Stimulated activated CD4-positive, alpha-beta T cell treated with anti-CD3 and anti-CD28 coated beads, TNF-alpha, amount 100 ng/mL, for 4 hours (primary cell): ENCODE measurements at regions not wholly inside any gene's neighbourhood (a gene's known extent, or its start where the extent isn't known, plus 50 kb on each side); places are given as distances from the start of the nearest gene placed in this dataset.
"Not testable (repeated sequence)": the region's sequence is repeated elsewhere in the genome, so short reads cannot be mapped to it uniquely, and the experiment has no call there.

ENCODE experiments used
- DNase-seq, 3 experiments: peaks; one replicate each; pipeline ENCODE4 v3.0.0-alpha.2; 2020; ENCODE audit warnings: low read depth in 3 of 3

DNA sequence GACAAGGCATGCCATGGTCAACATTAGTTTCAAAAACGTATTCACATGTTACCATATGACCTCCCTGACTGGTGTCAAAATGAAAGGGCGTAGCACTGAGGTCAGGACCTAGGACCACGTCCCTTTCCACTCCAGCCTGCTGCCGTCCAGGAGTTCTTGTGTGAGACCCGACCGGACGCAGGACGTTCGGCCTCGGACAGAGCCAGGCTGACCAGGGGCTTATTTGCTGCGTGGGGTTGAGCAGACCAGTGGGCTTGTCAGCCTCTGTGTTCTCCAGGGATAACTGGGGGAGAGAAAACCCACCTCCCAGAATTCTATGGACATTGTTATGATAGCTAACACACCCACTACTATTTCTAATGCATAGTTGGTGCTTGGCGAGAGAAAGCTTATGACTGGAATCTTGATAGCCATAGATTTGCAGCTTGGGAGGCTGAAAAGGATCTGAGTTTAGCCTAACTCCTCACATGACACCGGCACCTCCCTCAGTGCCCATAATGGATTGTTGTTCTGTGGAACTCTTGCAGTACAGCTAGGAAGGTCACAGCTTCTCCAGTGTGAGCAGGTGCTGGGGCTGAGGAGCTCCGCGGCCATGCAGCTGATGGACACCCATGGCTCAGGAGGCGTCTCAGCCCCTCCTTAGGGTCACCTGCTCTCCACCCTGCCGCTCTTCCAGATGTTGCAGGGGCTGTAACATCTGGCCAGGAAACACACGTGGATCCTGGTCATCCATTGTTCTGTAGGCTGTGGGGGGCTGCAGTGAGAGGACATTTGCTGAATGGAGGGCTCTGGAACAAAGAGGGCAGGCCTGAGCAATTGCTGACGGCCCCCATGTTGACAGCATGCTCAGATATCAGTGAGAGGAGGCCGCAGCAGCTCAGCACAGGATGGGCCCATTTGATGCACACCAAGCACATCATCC is 368.4 kb downstream of the IRX2 start:
- DNase-seq = no peak

DNA sequence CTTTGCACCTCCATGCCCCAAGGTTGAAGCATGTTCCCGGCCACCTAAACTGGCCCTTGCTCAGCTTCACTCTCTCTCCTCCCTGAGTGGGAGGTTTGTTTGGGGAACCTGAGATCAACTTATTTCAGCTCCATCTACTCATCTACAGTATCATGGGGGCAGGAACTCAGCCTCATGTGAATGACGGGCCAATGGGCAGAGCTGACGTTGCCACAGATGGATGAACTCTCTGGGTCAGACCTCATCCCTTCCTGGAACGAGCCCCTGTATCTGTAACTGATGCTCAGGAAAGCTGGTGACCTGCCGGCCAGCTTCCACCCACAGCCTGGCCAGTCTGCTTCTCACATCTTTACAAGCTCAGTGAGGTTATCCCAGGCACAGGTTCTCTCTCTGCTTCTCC is 369.6 kb downstream of the IRX2 start:
- DNase-seq = no peak

DNA sequence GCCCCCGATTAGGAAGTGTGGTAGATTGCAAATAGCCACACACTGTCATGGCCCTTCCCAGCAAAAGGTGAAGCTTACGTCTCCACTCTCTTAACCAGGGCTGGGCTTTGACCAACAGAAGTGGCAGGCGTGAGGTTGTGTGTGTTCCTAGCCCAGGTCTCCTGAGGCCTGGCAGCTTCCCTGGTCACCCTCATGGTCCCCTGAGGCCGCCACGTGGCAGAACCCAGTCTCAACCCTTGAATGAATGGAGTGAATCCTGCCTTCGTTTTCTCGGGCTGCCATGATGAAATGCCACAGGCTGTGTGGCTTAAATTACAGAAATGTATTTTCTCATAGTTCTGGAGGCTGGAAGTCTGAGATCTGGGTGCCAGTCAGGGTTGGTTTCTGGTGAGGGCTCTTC is 370.4 kb downstream of the IRX2 start:
- no peak for DNase-seq

DNA sequence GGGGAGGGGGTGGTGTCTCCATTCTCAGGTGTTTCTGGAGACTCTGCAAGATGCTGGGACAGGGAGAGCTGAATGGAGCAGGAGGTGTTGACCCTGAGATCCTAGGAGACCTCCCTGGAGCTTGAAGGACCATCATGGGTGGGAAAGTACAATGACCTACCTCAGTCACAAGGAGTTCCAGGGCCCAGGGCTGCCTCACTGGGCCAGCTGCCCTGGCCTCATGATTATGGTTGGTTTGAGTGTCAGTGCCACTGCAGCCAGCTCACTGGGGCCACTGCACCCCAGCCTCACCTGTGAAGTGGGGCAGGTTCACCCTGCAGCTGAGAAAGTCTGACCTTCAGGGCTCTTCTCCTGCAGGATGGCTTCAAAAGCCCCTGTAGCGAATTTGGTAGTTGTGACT is 372.5 kb downstream of the IRX2 start:
- no peak for DNase-seq

DNA sequence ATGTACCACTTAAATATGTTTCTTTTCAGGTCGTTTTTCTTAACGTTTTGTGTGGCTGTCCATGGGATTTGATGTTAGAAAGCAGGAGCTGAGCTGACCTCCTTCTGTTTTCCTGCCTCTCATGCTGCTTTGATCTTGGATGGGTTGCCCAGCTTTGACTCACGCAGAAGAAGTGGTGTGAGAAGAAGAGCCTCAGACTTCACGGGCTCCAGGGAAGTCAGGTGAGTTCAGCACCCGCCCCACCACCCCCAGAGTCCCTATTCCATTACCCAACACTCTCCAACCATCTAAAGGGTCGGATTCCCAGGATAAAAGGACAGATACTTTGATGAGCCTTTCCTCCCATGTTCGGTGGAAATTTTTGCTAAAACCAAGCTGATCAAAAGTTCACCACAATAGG is 373.4 kb downstream of the IRX2 start:
- no peak for DNase-seq

DNA sequence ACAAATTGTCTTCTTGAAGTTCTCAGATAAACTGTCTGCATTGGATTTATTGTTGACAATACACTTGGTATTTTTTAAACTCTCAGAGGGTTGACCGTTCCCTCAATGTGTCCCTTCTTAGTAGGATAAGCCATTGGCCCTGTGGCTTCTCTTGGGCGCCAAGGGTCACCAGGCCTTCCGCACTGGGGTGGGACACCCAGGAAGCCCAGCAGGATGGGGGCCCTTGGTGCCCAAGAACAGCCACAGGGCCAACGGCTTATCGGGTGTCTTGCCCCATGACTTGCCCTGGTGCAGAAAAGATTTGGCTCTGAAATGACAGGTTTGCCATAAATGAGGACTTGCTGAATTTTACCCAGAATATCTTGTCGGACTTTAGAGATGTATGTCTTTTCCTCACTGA is 375.0 kb downstream of the IRX2 start:
- no peak for DNase-seq

DNA sequence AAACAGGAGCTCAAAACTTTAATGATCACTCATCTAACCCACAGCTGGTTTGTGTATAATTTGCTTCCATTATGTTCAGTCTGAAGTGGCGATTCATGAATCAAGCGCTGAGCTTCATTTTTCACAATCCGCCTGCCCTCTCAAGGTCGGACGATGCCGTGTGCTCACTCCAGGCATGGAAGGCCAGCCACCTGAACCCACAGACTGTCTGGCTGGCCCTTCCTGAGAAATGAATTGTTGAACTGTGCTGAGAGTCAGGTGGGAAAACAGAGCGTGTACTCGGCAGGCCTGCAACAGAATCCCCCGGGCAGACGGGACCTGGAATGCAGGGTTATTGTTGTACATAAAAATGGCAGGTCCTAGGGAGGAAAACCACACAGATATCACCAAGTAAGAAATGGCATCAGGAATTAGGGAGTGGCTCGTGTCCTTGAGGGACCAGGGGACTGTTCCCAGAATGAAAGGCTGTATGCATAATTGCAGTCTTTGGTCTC is 375.7 kb downstream of the IRX2 start:
- DNase-seq = no peak

DNA sequence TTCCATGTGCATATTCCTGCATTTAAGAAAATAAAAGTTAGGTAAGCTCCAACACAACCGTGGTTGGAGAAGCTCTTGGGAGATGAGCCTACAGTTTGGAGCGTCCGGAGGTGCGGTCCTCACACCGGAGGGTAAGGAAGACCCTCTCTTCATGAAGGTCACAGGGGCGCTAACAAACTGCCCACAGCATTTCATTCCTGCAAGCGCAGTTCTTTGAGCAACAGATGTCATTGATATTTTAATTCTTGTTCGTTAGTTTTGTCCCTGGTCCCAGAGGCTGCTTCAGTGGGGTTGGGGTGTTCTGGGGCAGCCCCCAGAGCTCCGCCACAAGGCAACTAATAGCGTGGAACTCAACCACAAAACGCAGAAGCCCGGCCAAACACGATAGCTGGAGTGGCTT is 376.2 kb downstream of the IRX2 start:
- DNase-seq = no peak

DNA sequence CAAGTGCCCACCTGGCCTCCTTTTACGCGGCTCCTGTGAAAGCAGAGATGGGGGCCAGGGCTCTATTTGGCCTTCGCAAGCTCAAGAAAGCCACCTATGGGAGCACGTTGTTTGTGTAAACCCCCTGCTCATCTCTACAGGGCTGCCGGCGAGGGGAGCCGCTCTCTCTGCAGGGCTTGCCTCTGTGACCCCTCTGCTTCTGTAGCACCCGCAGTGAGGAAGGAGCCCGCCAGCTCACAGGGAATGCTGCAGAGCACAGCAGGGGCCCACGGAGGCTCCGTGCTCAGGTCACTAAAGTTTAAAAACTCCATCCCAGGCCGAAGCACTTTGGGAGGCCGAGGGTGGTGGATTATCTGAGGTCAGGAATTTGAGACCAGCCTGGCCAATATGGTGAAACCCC is 376.8 kb downstream of the IRX2 start:
- DNase-seq = no peak

DNA sequence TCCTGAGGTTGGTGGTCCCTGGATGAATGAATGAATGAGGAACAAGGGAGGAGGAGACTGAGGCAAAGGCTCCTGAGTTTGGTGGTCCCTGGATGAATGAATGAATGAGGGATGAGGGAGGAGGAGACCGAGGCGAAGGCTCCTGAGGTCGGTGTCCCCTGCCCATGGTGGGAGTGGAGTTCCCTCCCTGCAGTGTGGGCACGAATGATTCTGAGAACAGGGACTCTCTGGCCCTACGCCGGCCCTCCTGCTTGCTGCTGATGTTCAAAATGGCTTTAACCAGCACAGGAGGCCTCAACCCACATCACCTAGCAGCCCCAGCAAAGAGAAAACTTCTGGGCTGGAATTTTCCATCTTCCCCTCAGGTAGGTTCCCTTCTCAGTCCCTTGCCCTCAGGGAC is 377.8 kb downstream of the IRX2 start:
- no peak for DNase-seq

DNA sequence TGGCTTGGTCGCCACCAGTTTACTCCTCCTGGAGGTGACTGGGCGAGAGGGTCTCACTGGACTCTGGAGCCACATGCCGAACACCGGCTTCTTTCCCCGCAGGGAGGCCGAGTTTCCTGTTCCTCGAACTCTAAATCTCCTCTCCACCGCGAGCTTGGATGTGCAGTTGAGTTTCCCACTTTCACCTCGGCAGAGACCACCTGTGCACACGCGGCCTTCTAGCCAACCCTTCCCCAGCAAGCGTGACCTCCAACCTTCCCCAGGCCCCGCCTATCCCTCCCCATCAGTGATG is 380.1 kb downstream of the IRX2 start:
- DNase-seq = no peak

DNA sequence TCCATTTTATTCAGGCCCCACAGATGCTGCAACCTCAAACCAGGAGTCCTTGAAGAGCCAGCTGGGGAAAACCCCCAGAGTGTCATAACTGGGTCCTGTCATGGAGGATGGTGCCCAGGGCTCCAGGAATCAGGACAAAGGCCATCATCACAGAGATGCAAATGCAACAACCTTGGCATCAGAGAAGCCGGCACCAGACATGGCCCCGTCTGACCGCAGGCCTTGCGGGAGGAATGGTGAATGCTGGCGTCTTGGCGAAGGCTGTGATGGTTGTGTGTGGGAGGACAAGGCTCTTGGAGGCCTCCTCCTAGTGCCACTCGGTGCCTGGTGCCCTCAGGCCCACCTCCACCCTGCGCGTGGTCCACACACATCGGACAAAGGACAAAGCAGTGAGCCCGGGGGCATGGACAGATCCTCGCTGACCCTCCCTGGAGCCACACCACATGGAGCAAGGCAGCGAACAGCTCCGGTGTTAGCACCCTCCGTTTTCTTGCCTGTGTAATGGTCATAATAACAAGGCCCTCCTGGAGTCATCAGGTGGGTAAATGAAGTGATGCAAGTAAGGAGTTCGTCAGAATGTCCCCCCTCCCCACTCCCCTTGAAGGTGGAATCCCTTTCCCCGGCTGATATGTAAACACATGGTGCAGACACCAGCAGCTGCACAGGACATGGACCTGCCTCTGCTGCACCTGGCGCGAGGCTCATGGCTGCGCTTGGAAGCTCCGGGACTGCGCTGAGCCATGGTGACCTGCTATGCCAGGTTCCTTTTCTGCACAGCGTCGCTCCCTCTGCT is 380.7 kb downstream of the IRX2 start:
- DNase-seq = no peak

DNA sequence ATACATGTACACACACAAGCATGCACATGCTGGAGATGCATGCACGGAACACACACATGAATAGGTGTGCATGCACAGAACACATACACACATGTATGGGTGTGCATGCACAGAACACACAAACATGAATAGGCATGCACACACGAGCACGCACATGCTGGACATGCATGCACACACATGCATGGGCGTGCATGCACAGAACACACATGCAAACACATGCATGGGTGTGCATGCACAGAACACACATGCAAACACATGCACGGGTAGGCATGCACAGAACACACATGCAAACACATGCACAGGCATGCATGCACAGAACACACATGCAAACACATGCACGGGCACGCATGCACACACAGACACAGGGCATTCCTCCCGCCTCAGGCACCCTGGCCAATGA is 382.3 kb downstream of the IRX2 start:
- DNase-seq = no peak

DNA sequence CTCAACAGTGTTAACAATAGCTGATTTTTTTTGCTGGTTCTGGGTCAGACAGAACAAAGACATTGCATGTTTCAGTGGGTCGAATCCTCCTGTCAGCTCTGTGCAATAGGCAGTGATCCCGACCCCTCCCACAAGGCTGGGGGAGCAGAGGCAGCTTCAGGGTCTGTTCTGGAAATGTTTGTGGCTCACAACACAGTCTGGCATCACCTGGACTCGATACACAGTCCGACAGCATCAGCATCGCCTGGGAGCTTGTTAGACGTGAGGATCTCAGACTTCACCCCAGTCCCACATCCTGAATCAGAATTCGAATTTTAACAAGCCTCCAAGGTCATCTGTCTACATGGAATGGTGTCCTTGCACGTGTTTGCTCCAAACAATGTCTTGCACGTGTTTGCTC is 384.7 kb downstream of the IRX2 start:
- no peak for DNase-seq

DNA sequence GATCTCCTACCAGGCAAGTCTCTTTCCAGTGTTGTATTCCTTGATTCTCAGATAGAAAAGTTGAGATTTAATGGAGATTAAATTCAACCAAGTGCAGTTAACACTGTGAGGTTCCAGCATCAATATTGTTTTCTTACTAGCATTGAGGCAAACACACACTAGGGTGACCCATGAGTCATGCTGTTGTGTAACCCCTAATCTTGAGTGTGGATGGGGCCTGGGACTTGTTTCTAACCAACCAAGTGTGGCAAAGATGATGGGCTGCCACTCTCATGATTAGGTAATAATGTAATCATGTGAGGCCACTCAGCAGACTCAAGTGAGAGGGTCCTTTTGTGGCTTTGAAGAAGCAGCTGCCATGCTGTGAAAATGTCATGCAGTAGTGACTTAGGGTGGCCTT is 394.2 kb downstream of the IRX2 start:
- DNase-seq = no peak

DNA sequence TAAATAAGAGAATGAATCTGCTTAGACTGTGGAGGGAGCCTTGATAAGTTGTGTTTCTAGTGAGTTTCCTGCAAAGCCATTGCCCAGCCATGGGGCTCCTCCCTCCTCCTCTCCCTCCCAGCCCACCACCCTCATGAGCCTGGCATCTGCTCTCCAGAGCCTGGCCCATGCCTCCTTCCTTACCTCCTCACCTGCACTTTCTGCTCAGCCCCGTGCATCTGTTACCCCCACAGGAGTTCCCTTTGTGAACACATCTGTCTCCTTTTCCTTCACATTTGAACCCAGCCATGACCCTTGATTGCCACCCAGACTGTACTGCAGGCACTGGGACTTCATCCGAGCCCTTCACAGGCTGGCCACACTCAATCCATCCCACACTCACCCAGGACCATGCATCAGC is 395.6 kb downstream of the IRX2 start:
- no peak for DNase-seq

DNA sequence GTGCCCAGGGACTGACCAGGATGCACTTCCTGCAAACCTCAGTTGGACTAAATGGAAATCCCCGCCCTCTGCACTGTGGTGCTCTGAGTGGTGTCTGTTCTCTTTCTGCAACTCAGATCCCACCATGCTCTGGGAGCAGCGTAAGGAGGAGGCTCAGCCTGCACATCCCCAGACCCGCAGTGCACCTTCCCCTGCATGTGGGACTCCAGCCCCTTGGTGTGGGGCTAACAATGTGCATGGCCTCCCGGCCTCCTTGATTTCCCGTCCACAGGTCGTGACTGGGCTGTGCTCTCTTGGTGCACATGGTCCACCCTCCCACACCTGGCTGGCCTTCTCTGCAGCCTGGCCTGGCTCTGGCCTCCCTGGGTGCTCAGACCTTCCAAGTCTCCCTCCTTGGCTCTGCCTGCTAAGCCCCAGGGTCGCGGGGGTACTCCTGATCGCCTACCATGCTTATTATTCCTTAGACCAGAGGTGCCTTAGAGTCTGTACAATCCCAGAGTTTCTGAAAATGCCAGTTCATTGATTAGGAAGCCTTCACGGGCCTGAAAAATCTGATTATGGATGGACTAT is 397.5 kb downstream of the IRX2 start:
- DNase-seq = no peak

DNA sequence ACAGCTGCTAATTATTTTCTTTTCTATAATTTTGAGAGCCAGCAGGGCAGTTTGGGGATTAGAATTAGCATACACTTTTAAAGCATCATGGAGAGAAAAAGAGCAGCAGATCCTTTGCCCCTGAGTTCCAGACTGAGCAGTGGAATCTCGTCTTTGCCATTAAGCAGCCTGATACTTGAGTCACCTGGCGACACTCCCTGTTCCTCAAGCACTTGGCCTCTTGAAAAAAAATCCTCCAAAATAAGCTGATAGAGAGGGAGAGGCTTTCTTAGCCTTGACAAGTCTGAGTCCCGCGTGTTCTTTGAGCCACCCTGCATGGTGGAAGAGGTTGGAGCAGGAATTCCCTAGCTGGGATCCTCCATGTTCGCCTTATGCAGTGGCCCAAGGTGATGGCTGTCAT is 398.3 kb downstream of the IRX2 start:
- no peak for DNase-seq

DNA sequence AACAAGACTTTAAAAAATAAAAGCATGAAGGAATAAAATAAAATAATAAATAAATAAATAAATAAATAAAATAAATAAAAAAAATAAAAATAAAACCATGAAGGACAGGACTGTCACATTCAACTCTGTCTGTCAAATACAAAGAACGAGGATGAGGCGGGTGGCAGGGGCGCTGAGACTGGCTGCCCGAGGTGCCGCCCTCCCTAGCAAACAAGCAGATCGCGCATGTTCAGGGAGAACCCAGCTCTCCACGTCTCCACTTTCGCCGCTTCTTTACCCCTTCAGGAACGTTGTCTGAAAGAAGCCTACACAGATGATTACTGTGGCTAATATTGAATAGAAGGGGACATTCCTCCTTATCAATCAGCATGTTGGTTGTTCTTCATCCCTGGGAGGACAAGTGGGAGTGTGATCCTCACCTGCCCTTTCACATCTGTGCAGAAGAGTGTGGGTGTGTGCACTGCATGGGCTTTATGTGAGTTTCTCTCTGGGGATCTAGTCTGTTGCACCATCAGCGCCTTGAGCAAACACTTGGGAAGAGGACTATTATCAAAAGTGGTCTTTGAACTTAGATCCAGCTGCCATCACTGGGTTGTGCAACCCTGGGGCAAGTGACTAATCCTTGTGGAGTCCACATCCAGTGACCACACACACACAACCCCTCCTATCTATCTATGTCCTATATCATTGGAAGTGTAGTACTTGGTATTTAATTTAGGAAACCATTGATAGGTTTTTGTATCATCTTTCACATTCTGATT is 399.2 kb downstream of the IRX2 start:
- DNase-seq = no peak

DNA sequence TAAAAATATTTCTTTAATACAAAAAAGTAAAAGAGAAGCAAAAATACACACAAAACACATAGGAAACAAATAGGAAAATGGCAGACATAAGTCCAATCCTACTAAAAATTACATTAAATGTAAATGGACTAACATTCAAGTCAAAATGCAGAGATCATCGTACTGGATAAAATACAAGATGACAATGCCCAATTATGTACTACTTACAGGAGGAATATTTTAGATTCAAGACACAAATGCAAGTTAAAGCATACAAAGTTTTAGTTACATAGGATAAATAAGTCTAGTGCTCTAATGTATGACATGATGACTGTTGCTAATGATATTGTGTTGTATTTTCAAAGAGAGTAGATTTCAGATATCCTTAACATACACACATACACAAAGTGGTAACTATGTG is 401.7 kb downstream of the IRX2 start:
- not testable (repeated sequence) for DNase-seq

DNA sequence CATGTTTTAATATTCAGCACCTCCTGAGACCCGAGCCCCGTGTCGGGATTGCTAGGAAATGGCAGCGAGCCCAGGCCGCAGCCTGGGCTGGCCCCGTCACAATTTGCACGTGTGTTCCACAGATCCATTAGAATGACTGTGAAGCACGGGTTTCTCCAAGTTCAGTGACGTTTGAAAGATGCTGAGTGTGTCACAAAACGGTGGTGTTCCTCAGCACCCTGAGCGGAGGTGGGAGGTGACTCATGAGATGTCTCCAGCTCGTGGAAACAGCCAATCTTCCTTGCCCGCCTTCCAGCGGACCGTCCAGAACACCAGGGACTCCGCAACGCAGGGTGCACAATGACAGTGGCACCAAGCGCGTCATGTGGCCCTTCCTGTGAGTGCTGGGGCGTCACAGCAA is 412.8 kb downstream of the IRX2 start:
- DNase-seq = no peak
